ENCODE measurements at regions not wholly inside any gene's neighbourhood (a gene's known extent, or its start where the extent isn't known, plus 50 kb on each side); places are given as distances from the start of the nearest gene placed in this dataset.
"Not testable (repeated sequence)": the region's sequence is repeated elsewhere in the genome, so short reads cannot be mapped to it uniquely, and the experiment has no call there.

- intact Hi-C loops (cut with DNase I; ENCODE audit: low total_unique reads): no loop called here
- Histone ChIP-seq H3K27ac (no peak overlapping the region), H3K36me3 (no peaks in the 10 kb centered on the region), H3K27me3 (no peaks in the 10 kb centered on the region), H3K4me3 (no peak overlapping the region), H3K9me3 (peaks cover 0 to 3% of the 10 kb centered on the region in 2 donors), H3K4me1 (no peaks in the 10 kb centered on the region)
- TF ChIP-seq CTCF (IDR thresholded peaks at IDR 0.05) (no peak), POLR2A (IDR thresholded peaks at IDR 0.05) (no peak), POLR2AphosphoS5 (IDR thresholded peaks at IDR 0.05) (no peak)
- DNase-seq (ENCODE audit: low spot score in 2 of 2): no peak
Measured at GRCh38 chr5:72687288-72687687, 129.2 kb upstream of the TNPO1 start.

- TF ChIP-seq POLR2A (IDR thresholded peaks at IDR 0.05) (no peak), CTCF (IDR thresholded peaks at IDR 0.05) (no peak), POLR2AphosphoS5 (IDR thresholded peaks at IDR 0.05) (no peak)
- H3K36me3 ChIP-seq: no peaks in the 10 kb centered on the region
- H3K27ac ChIP-seq: no peak overlapping the region
- H3K27me3 ChIP-seq: no peaks in the 10 kb centered on the region
- no peak for DNase-seq (ENCODE audit: low spot score in 2 of 2)
- H3K9me3 ChIP-seq: peaks cover 0 to 8% of the 10 kb centered on the region in 2 donors
- no peaks in the 10 kb centered on the region for H3K4me1 ChIP-seq
- intact Hi-C loops (cut with DNase I; ENCODE audit: low total_unique reads): no loop called here
- no peak overlapping the region for H3K4me3 ChIP-seq
Measured at GRCh38 chr5:72682561-72682960, 133.9 kb upstream of the TNPO1 start.

- TF ChIP-seq POLR2A (IDR thresholded peaks at IDR 0.05) (no peak), POLR2AphosphoS5 (IDR thresholded peaks at IDR 0.05) (no peak), CTCF (IDR thresholded peaks at IDR 0.05) (no peak)
- Histone ChIP-seq H3K4me3 (no peak overlapping the region), H3K36me3 (no peaks in the 10 kb centered on the region), H3K27ac (no peak overlapping the region), H3K9me3 (peaks cover 0 to 8% of the 10 kb centered on the region in 2 donors), H3K27me3 (no peaks in the 10 kb centered on the region), H3K4me1 (no peaks in the 10 kb centered on the region)
- intact Hi-C loops (cut with DNase I; ENCODE audit: low total_unique reads): no loop called here
- no peak for DNase-seq (ENCODE audit: low spot score in 2 of 2)
Measured at GRCh38 chr5:72681781-72682180, 134.7 kb upstream of the TNPO1 start.

GRCh38 chr5:72677447-72677846 lies 139.0 kb upstream of the TNPO1 start:
- no peak overlapping the region for H3K27ac ChIP-seq
- peaks cover 0 to 18% of the 10 kb centered on the region in 2 donors for H3K9me3 ChIP-seq
- H3K4me3 ChIP-seq: no peak overlapping the region
- H3K4me1 ChIP-seq: no peaks in the 10 kb centered on the region
- no peaks in the 10 kb centered on the region for H3K36me3 ChIP-seq
- no peak for DNase-seq (ENCODE audit: low spot score in 2 of 2)
- intact Hi-C loops (cut with DNase I; ENCODE audit: low total_unique reads): no loop called here
- TF ChIP-seq POLR2A (IDR thresholded peaks at IDR 0.05) (no peak), CTCF (IDR thresholded peaks at IDR 0.05) (no peak), POLR2AphosphoS5 (IDR thresholded peaks at IDR 0.05) (no peak)
- H3K27me3 ChIP-seq: no peaks in the 10 kb centered on the region

- H3K27me3 ChIP-seq; H3K4me3 ChIP-seq; intact Hi-C loops (cut with DNase I; ENCODE audit: low total_unique reads); H3K4me1 ChIP-seq; H3K27ac ChIP-seq; DNase-seq (ENCODE audit: low spot score in 2 of 2); H3K36me3 ChIP-seq: not testable (repeated sequence)
- peaks cover 0 to 18% of the 10 kb centered on the region in 2 donors for H3K9me3 ChIP-seq
Measured at GRCh38 chr5:72676831-72677230, 139.6 kb upstream of the TNPO1 start.

GRCh38 chr5:72673623-72674022 lies 142.8 kb upstream of the TNPO1 start:
- Histone ChIP-seq H3K36me3 (no peaks in the 10 kb centered on the region), H3K4me1 (no peaks in the 10 kb centered on the region), H3K27ac (no peak overlapping the region), H3K4me3 (no peak overlapping the region), H3K27me3 (no peaks in the 10 kb centered on the region), H3K9me3 (peaks cover 0 to 18% of the 10 kb centered on the region in 2 donors)
- DNase-seq (ENCODE audit: low spot score in 2 of 2): no peak
- intact Hi-C loops (cut with DNase I; ENCODE audit: low total_unique reads): no loop called here
- TF ChIP-seq POLR2A (IDR thresholded peaks at IDR 0.05) (no peak), CTCF (IDR thresholded peaks at IDR 0.05) (no peak), POLR2AphosphoS5 (IDR thresholded peaks at IDR 0.05) (no peak)

All from breast epithelium (tissue), 4 donors.